Parathyroid adenoma (tissue), 2 donors: ENCODE measurements at regions not wholly inside any gene's neighbourhood (a gene's known extent, or its start where the extent isn't known, plus 50 kb on each side); places are given as distances from the start of the nearest gene placed in this dataset.

ENCODE experiments used
- H2AFZ ChIP-seq: fragments of 300-600 bp; sonication (generic); one replicate; pipeline ENCODE4 v1.7.0; 2017; ENCODE audit warnings: antibody characterized with exemption, mild to moderate bottlenecking
- H3K27ac ChIP-seq: fragments of 300-600 bp; sonication (generic); one replicate; pipeline ENCODE4 v1.7.0; 2017
- H3K27me3 ChIP-seq: fragments of 300-600 bp; sonication (generic); one replicate; pipeline ENCODE4 v1.7.0; 2017; ENCODE audit warnings: low read length; ENCODE audit not compliant: control insufficient read depth, insufficient read depth
- H3K36me3 ChIP-seq: fragments of 300-600 bp; sonication (generic); one replicate; pipeline ENCODE4 v1.7.0; 2017; ENCODE audit warnings: low read length; ENCODE audit not compliant: control insufficient read depth, insufficient read depth
- H3K4me1 ChIP-seq: fragments of 300-600 bp; sonication (generic); one replicate; pipeline ENCODE4 v1.7.0; 2017; ENCODE audit warnings: control low read depth
- H3K4me2 ChIP-seq: fragments of 300-600 bp; sonication (generic); one replicate; pipeline ENCODE4 v1.7.0; 2017; ENCODE audit warnings: low read length
- H3K4me3 ChIP-seq: fragments of 300-600 bp; sonication (generic); one replicate; pipeline ENCODE4 v1.7.0; 2017; ENCODE audit warnings: low read depth, low read length
- H3K79me2 ChIP-seq: fragments of 300-600 bp; sonication (generic); one replicate; pipeline ENCODE4 v1.7.0; 2017; ENCODE audit warnings: control low read depth
- H3K9ac ChIP-seq: fragments of 300-600 bp; sonication (generic); one replicate; pipeline ENCODE4 v1.7.0; 2017; ENCODE audit warnings: mild to moderate bottlenecking
- H3K9me3 ChIP-seq: fragments of 300-600 bp; sonication (generic); one replicate; pipeline ENCODE4 v1.7.0; 2017; ENCODE audit warnings: low read length; ENCODE audit not compliant: control insufficient read depth
- CTCF ChIP-seq: fragments of 300-600 bp; sonication (generic); IDR thresholded peaks from one replicate; pipeline ENCODE4 v1.7.0; 2017; ENCODE audit warnings: antibody characterized with exemption, mild to moderate bottlenecking
- donor health status: primary hyperparathyroidism.

DNA sequence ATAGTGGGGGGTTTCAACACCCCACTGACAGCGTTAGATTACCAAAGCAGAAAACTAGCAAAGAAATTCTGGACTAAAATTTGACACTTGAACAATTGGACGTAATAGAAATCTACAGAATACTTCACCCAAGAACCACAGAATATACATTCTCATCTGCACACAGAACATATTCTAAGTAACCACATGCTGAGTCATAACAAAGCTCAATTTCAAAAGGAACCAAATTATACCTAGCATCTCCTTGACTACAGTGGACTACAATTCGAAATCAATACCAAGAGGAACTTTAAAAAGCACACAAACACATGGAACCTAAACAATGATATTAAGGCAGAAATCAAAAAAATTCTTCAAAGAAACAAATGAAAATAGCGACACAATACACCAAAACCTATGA lies 871.6 kb upstream of the MDGA2 start:
- H3K9ac ChIP-seq = no peak overlapping the region
- H3K4me1 ChIP-seq = no peaks in the 10 kb centered on the region
- no peak overlapping the region for H3K4me3 ChIP-seq
- no peaks in the 10 kb centered on the region for H3K79me2 ChIP-seq
- H3K4me2 ChIP-seq = no peak overlapping the region
- H3K36me3 ChIP-seq = no peaks in the 10 kb centered on the region
- no peak overlapping the region for H2AFZ ChIP-seq
- TF ChIP-seq CTCF = no peak
- H3K27ac ChIP-seq = no peak overlapping the region
- no peaks in the 10 kb centered on the region for H3K27me3 ChIP-seq
- H3K9me3 ChIP-seq = no peaks in the 10 kb centered on the region

DNA sequence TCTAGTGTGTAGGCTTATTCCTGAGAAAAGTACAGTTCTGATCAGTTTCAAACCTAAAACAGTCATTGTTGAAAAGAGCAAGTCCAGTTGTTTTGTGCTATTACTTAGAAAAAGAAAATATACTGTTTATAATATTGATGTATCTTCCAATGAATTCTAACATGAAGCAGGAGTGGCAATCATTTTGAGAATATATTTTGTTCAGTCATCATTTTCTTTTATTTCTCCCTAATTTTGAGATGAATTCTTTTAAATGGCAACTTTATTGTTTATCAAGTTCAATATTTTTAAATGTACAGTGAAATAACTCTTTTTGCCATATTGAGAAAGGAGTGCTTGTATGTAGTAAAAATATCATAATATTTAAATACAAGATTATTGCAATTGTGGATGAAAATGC lies 862.2 kb upstream of the MDGA2 start:
- H3K9ac ChIP-seq = no peak overlapping the region
- no peaks in the 10 kb centered on the region for H3K27me3 ChIP-seq
- no peaks in the 10 kb centered on the region for H3K4me1 ChIP-seq
- TF ChIP-seq CTCF = no peak
- no peaks in the 10 kb centered on the region for H3K79me2 ChIP-seq
- no peaks in the 10 kb centered on the region for H3K36me3 ChIP-seq
- no peaks in the 10 kb centered on the region for H3K9me3 ChIP-seq
- no peak overlapping the region for H3K4me2 ChIP-seq
- H2AFZ ChIP-seq = no peak overlapping the region
- no peak overlapping the region for H3K4me3 ChIP-seq
- no peak overlapping the region for H3K27ac ChIP-seq

- no peak overlapping the region for H3K9ac ChIP-seq
- no peak for TF ChIP-seq CTCF
Observed at GRCh38 chr14:48536318-48536717, 860.9 kb upstream of the MDGA2 start.

DNA sequence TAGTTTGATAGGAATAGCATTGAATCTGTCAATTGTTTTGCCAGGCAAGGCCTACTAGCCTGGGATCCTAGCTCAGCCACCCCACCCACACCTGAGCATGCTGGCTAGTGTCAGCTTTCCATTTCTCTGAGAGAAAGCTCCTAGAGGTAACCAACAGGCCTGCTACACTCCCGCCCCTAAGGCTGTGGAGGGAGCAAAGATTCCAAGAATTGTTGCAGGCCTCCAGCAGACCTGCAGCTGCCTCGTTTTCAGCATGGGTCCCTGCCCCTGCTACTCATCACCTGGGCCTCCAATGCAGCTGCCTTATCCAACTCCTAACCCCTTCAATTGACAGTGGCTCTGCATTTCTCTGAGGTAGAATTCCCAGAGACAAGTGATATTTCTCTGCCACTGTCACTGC lies 852.4 kb upstream of the MDGA2 start:
- no peak overlapping the region for H3K9ac ChIP-seq
- no peaks in the 10 kb centered on the region for H3K27me3 ChIP-seq
- H3K79me2 ChIP-seq = no peaks in the 10 kb centered on the region
- H3K4me3 ChIP-seq = no peak overlapping the region
- no peaks in the 10 kb centered on the region for H3K4me1 ChIP-seq
- no peak overlapping the region for H3K4me2 ChIP-seq
- H3K9me3 ChIP-seq = no peaks in the 10 kb centered on the region
- H3K36me3 ChIP-seq = no peaks in the 10 kb centered on the region
- TF ChIP-seq CTCF = no peak
- no peak overlapping the region for H2AFZ ChIP-seq
- no peak overlapping the region for H3K27ac ChIP-seq

More at GRCh38 chr14:48536318-48536717, 860.9 kb upstream of the MDGA2 start:
- Histone ChIP-seq H3K79me2 (no peaks in the 10 kb centered on the region), H3K27ac (no peak overlapping the region), H3K4me2 (no peak overlapping the region), H3K9me3 (no peaks in the 10 kb centered on the region), H3K27me3 (no peaks in the 10 kb centered on the region), H3K4me3 (no peak overlapping the region), H3K4me1 (no peaks in the 10 kb centered on the region), H2AFZ (no peak overlapping the region), H3K36me3 (no peaks in the 10 kb centered on the region)

DNA sequence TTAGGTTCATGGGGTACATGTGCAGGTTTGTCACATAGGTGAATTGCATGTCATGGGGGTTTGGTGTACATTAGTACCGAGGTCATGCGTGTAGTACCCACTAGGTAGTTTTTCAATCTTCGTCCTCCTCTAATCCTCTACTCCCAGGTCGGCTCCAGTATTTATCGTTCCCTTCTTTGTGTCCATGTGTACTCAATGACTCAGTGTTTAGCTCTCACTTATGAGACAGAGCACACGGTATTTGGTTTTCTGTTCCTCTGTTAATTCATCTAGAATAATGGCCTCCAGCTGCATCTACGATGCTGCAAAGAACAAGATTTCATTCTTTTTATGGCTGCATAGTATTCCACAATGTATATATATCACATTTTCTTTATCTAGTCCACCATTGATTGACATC lies 850.9 kb upstream of the MDGA2 start:
- Histone ChIP-seq H3K4me3 (no peak overlapping the region), H2AFZ (no peak overlapping the region), H3K79me2 (no peaks in the 10 kb centered on the region), H3K36me3 (no peaks in the 10 kb centered on the region), H3K27me3 (no peaks in the 10 kb centered on the region), H3K9ac (no peak overlapping the region), H3K4me1 (no peaks in the 10 kb centered on the region), H3K4me2 (no peak overlapping the region), H3K9me3 (no peaks in the 10 kb centered on the region), H3K27ac (no peak overlapping the region)
- no peak for TF ChIP-seq CTCF
